ENCODE measurements at regions not wholly inside any gene's neighbourhood (a gene's known extent, or its start where the extent isn't known, plus 50 kb on each side); places are given as distances from the start of the nearest gene placed in this dataset.

DNA sequence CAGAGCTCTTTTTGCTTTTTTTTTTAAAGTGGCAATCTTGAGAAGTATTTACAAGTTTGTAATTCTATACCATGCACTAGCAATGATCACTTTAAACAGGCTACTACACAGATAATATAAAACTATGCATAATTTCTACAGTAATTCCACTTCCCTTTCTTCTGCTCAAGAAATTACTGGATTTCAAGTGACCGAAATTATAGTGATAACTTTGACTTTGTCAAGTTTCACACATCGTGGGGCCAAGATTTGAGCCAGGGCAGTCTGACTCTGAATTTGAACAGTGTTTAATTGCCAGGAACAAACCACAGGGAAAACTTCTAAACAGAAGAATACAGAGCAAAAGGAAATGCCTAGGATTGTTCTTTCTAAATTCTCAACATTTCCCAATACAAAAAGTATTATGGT lies 288.3 kb upstream of the MKLN1 start:
- Histone ChIP-seq H3K9me1 (replicated peaks; ENCODE audit: control insufficient read depth, extremely low read depth, insufficient read depth, low read length) (no peaks in the 10 kb centered on the region), H3K27ac (ENCODE audit: insufficient read depth, low read depth, low read length) (no peak overlapping the region), H3K4me3 (replicated peaks in 1 of 3; ENCODE audit: insufficient read depth in 1 of 3, low read depth in 1 of 3, low read length in 3 of 3) (no peak overlapping the region), H3K9ac (replicated peaks; ENCODE audit: extremely low read depth, insufficient read depth, low read length) (no peak overlapping the region), H3K79me2 (ENCODE audit: control insufficient read depth, insufficient read depth, low read length) (peaks cover 2% of the 10 kb centered on the region), H3K9me3 (replicated peaks; ENCODE audit: control insufficient read depth, insufficient read depth, low read length) (no peaks in the 10 kb centered on the region), H4K20me1 (replicated peaks; ENCODE audit: control insufficient read depth, extremely low read depth, insufficient read depth, low read length) (no peaks in the 10 kb centered on the region), H3K4me1 (ENCODE audit: control insufficient read depth, extremely low read depth, insufficient read depth, low read length) (peaks cover 9% of the 10 kb centered on the region), H3K36me3 (ENCODE audit: control insufficient read depth in 2 of 2, extremely low read depth in 1 of 2, insufficient read depth in 2 of 2, low read length in 2 of 2) (no peaks in the 10 kb centered on the region), H3K4me2 (ENCODE audit: insufficient read depth, low read length) (no peak overlapping the region), H3K27me3 (ENCODE audit: control insufficient read depth in 2 of 2, insufficient read depth in 2 of 2, low read length in 2 of 2) (no peaks in the 10 kb centered on the region), H2AFZ (ENCODE audit: low read depth, low read length) (no peak overlapping the region)
- ChIA-PET POLR2A (no interaction called here), CTCF (interaction anchor here (1.1 to 6.0 kb wide), 21 partner anchors 12 to 165 kb away, joined by 3 to 175 read pairs (median 7); no protein-coding TSS in a partner anchor)
- no peak for DNase-seq (ENCODE audit: low read depth, low spot score)
- dilution Hi-C loops (cut with MboI; ENCODE audit: extremely low pct_ligation_motif_present, low sequenced_read_pairs), result no loop called here
- FAIRE-seq, result no peak
- no TSS peak for BruUV-seq (replicated peaks)
- intact Hi-C loops (cut with micrococcal nuclease), result no loop called here
- TF ChIP-seq MYC (IDR thresholded peaks at IDR 0.05; ENCODE audit: low read depth, low read length), result no peak
- TF ChIP-seq, protein P1, sequence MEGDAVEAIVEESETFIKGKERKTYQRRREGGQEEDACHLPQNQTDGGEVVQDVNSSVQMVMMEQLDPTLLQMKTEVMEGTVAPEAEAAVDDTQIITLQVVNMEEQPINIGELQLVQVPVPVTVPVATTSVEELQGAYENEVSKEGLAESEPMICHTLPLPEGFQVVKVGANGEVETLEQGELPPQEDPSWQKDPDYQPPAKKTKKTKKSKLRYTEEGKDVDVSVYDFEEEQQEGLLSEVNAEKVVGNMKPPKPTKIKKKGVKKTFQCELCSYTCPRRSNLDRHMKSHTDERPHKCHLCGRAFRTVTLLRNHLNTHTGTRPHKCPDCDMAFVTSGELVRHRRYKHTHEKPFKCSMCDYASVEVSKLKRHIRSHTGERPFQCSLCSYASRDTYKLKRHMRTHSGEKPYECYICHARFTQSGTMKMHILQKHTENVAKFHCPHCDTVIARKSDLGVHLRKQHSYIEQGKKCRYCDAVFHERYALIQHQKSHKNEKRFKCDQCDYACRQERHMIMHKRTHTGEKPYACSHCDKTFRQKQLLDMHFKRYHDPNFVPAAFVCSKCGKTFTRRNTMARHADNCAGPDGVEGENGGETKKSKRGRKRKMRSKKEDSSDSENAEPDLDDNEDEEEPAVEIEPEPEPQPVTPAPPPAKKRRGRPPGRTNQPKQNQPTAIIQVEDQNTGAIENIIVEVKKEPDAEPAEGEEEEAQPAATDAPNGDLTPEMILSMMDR (IDR thresholded peaks at IDR 0.05; ENCODE audit: extremely low read depth in 1 of 2, insufficient read depth in 1 of 2, low read depth in 1 of 2, low read length in 2 of 2), result no peak
- TF ChIP-seq, protein P2, sequence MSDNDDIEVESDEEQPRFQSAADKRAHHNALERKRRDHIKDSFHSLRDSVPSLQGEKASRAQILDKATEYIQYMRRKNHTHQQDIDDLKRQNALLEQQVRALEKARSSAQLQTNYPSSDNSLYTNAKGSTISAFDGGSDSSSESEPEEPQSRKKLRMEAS (IDR thresholded peaks at IDR 0.05; ENCODE audit: insufficient read depth, insufficient read length), result no peak

DNA sequence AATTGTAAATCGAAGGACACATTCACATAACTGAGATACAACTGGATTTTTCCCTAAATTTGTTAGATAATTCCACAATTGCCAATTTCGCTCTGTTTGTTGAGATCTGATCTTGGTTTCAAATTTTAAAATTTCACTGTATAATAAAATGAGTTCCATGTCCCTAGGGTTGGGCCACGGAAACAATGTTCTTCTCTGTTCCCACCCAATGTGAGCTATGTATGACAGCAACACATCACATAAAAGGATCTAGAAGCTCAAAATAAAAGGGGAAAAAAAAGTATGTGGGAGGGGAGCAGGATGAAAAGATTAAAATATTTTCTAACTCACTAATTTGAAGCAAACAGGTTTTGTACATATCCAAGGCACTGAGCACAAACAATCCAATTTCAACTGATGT lies 287.8 kb upstream of the MKLN1 start:
- Histone ChIP-seq H3K4me2 (ENCODE audit: insufficient read depth, low read length) (no peak overlapping the region), H3K27ac (ENCODE audit: insufficient read depth, low read depth, low read length) (no peak overlapping the region), H3K4me3 (replicated peaks in 1 of 3; ENCODE audit: insufficient read depth in 1 of 3, low read depth in 1 of 3, low read length in 3 of 3) (no peak overlapping the region), H3K9me3 (replicated peaks; ENCODE audit: control insufficient read depth, insufficient read depth, low read length) (no peaks in the 10 kb centered on the region), H3K27me3 (ENCODE audit: control insufficient read depth in 2 of 2, insufficient read depth in 2 of 2, low read length in 2 of 2) (no peaks in the 10 kb centered on the region), H3K79me2 (ENCODE audit: control insufficient read depth, insufficient read depth, low read length) (peaks cover 2% of the 10 kb centered on the region), H3K4me1 (ENCODE audit: control insufficient read depth, extremely low read depth, insufficient read depth, low read length) (peaks cover 9% of the 10 kb centered on the region), H3K36me3 (ENCODE audit: control insufficient read depth in 2 of 2, extremely low read depth in 1 of 2, insufficient read depth in 2 of 2, low read length in 2 of 2) (no peaks in the 10 kb centered on the region), H2AFZ (ENCODE audit: low read depth, low read length) (no peak overlapping the region), H4K20me1 (replicated peaks; ENCODE audit: control insufficient read depth, extremely low read depth, insufficient read depth, low read length) (no peaks in the 10 kb centered on the region), H3K9ac (replicated peaks; ENCODE audit: extremely low read depth, insufficient read depth, low read length) (no peak overlapping the region), H3K9me1 (replicated peaks; ENCODE audit: control insufficient read depth, extremely low read depth, insufficient read depth, low read length) (no peaks in the 10 kb centered on the region)
- no TSS peak for BruUV-seq (replicated peaks)
- ChIA-PET CTCF (interaction anchor here (0.6 to 6.0 kb wide), 46 partner anchors 11 to 440 kb away, joined by 3 to 175 read pairs (median 5); no protein-coding TSS in a partner anchor), POLR2A (interaction anchor here (0.7 kb wide), 1 partner anchor 21 kb away, joined by 3 read pairs; no protein-coding TSS in a partner anchor)
- dilution Hi-C loops (cut with MboI; ENCODE audit: extremely low pct_ligation_motif_present, low sequenced_read_pairs), result no loop called here
- DNase-seq (ENCODE audit: low read depth, low spot score) (no peak), FAIRE-seq (no peak)
- TF ChIP-seq MYC (IDR thresholded peaks at IDR 0.05; ENCODE audit: low read depth, low read length) (no peak), JUN (IDR thresholded peaks at IDR 0.05; ENCODE audit: borderline replicate concordance, insufficient read depth, insufficient read length, low read depth) (no peak), POLR2A (IDR thresholded peaks at IDR 0.05; ENCODE audit: low read depth, low read length) (no peak), FOS (IDR thresholded peaks at IDR 0.05; ENCODE audit: borderline replicate concordance, insufficient read depth, low read length) (no peak)
- intact Hi-C loops (cut with micrococcal nuclease), result loop anchor here (1.0 to 5.0 kb wide), 5 partner anchors 33 to 203 kb away; no protein-coding TSS in a partner anchor
